ENCODE measurements at regions not wholly inside any gene's neighbourhood (a gene's known extent, or its start where the extent isn't known, plus 50 kb on each side); places are given as distances from the start of the nearest gene placed in this dataset.

DNA sequence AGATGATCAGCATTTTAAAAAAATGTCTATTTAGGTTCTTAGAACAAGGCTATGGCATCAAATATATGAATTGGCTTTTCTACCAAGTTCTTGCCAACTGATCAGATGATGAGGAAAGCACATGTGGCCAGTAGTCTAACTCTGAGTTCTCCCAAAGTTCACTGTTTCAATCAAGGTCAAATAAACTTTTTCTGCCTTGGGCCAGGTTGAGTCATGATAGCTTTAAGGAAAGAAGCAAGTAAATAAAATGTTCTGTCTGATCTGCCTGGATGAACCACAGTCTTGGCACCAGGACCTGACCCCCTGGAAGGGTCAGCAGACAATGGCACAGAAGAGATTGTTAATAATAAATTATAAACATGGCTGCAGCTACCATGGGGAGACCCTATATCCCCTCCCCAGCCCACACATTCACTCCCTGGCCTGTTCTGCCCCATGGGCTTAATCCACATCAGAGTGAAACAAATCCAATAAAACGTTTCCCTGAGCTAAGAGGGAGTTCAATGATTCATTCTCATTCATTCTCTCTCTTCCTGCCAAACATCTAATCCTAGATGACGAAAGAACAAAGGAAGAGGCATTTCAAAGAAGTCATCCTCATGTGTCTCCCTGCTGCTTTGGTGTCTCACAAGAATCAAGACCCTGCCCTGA is 661.6 kb downstream of the DHX35 start:
- Mint-ChIP-seq H3K27me3 (peaks cover 3% of the 10 kb centered on the region), H3K27ac (no peak overlapping the region), H3K4me3 (no peak overlapping the region), H3K36me3 (peaks cover 1% of the 10 kb centered on the region), H3K9me3 (peaks cover 1% of the 10 kb centered on the region), H3K4me1 (peaks cover 4% of the 10 kb centered on the region)
- DNase-seq (ENCODE audit: low spot score in 2 of 2) (no peak), ATAC-seq (ENCODE audit: low read depth) (no peak)

DNA sequence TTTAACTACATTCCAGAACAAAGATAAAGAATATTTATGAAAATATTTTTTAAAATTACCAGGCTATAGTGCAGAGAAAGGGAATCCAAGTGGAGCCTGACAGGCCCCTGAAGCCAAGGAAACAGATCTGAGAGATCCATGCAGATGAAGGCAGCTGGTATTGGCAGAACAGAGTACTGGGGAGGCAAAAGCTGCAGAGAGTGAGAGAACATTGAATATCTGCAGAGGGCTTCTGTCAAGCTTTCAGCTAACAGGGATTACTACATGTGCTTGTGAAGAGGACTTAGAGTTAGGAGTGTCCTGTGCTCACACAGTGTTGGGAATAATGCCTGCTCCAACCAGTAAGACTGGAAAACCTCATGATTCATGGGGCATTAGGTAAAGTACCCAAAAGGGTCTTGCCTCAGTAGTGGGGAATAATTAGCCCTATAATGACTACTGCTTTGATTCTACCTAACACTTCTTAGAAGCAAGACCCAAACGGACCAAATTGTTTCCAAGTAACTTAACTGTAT is 657.2 kb downstream of the DHX35 start:
- Mint-ChIP-seq H3K4me3 (no peak overlapping the region), H3K36me3 (no peaks in the 10 kb centered on the region), H3K9me3 (no peaks in the 10 kb centered on the region), H3K27ac (no peak overlapping the region), H3K4me1 (peaks cover 2% of the 10 kb centered on the region), H3K27me3 (no peaks in the 10 kb centered on the region)
- DNase-seq (ENCODE audit: low spot score in 2 of 2) (no peak), ATAC-seq (ENCODE audit: low read depth) (no peak)

GRCh38 chr20:39611901-39612300 is 649.8 kb downstream of the DHX35 start:
- Mint-ChIP-seq H3K27ac (no peak overlapping the region), H3K9me3 (peaks cover 10% of the 10 kb centered on the region), H3K4me1 (peaks cover 18% of the 10 kb centered on the region), H3K4me3 (no peak overlapping the region), H3K36me3 (peaks cover 3% of the 10 kb centered on the region), H3K27me3 (peaks cover 3% of the 10 kb centered on the region)
- ATAC-seq (ENCODE audit: low read depth) = peak; percentile 78
- no peak for DNase-seq (ENCODE audit: low spot score in 2 of 2)

DNA sequence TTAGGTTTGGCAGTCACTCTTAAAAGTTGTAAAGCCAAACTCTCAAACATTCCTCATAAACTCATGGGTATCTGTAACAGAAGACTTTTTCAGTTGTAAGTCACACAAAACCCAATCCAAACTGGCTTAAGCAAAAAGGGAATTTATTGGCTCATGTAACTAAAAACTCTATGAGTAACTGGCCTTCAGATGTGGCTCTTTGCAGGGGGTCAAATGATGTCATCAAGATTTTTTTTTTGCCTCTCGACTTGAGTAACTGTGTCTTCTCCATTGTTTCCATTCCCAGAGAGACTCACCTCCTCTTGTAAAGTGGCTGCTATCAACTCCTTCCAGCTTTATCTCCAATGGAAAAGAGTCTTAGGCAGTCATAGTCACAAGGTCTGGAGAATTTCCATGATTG is 645.0 kb downstream of the DHX35 start:
- Mint-ChIP-seq H3K4me1 (peaks cover 14% of the 10 kb centered on the region), H3K27me3 (peaks cover 8% of the 10 kb centered on the region), H3K4me3 (no peak overlapping the region), H3K36me3 (peaks cover 5% of the 10 kb centered on the region), H3K9me3 (peaks cover 10% of the 10 kb centered on the region), H3K27ac (no peak overlapping the region)
- DNase-seq (ENCODE audit: low spot score in 2 of 2) = no peak
- no peak for ATAC-seq (ENCODE audit: low read depth)

DNA sequence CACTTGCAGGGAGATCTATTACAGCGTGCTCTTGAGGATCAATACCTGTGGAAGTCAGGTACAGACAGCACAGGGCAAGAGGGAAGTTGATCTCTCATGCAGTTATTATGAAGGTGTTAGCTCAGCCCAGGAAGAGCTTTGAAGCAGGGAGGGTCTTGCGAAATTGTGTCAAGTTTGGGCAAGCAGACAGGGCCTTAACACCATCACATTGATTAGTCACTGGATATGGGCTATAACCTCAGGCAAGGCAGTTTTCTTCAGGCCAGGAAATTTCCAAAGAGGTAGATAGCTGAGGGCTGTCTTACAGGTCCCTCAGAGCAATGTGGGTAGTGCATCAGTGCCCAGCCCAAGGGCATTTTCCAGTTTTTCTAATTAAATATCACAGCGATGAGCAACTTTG is 643.8 kb downstream of the DHX35 start:
- peaks cover 8% of the 10 kb centered on the region for H3K27me3 Mint-ChIP-seq
- DNase-seq (ENCODE audit: low spot score in 2 of 2) (no peak), ATAC-seq (ENCODE audit: low read depth) (no peak)

GRCh38 chr20:39605361-39605760 is 643.2 kb downstream of the DHX35 start:
- Mint-ChIP-seq H3K27me3 (peaks cover 8% of the 10 kb centered on the region), H3K4me3 (no peak overlapping the region), H3K36me3 (peaks cover 2% of the 10 kb centered on the region), H3K4me1 (peaks cover 10% of the 10 kb centered on the region), H3K9me3 (peaks cover 4% of the 10 kb centered on the region), H3K27ac (no peak overlapping the region)
- no peak for ATAC-seq (ENCODE audit: low read depth)
- no peak for DNase-seq (ENCODE audit: low spot score in 2 of 2)

More for the DNA sequence above, 643.8 kb downstream of the DHX35 start:
- no peak overlapping the region for H3K27ac Mint-ChIP-seq
- H3K36me3 Mint-ChIP-seq = peaks cover 5% of the 10 kb centered on the region
- H3K4me1 Mint-ChIP-seq = peaks cover 10% of the 10 kb centered on the region
- no peak overlapping the region for H3K4me3 Mint-ChIP-seq
- H3K9me3 Mint-ChIP-seq = peaks cover 7% of the 10 kb centered on the region

DNA sequence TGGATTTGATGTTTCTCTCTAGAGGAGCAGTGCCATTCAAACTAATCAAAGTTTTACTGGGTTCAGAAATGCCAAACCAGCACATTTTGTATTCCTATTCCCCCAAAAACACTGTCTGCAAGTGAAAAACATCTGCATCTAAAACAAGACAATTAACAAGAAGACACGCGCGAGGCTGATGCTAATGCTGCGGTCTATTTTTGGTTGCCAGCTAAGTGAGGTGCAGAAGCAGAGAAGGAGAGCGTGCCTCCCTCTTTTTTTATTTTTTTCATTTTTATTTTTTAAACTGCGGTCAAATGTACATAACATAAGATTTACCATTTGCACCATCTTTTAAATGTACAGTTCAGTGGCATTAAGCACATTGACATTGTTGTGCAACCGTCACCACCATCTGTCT is 641.1 kb downstream of the DHX35 start:
- ATAC-seq (ENCODE audit: low read depth) (no peak), DNase-seq (ENCODE audit: low spot score in 2 of 2) (no peak)
- Mint-ChIP-seq H3K36me3 (peaks cover 2% of the 10 kb centered on the region), H3K27me3 (peaks cover 10% of the 10 kb centered on the region), H3K4me1 (no peaks in the 10 kb centered on the region), H3K4me3 (no peak overlapping the region), H3K9me3 (peaks cover 1% of the 10 kb centered on the region), H3K27ac (no peak overlapping the region)

- no peak for ATAC-seq (ENCODE audit: low read depth)
- peaks cover 2% of the 10 kb centered on the region for H3K36me3 Mint-ChIP-seq
- peaks cover 2% of the 10 kb centered on the region for H3K9me3 Mint-ChIP-seq
- no peak overlapping the region for H3K27ac Mint-ChIP-seq
- no peak for DNase-seq (ENCODE audit: low spot score in 2 of 2)
- peaks cover 10% of the 10 kb centered on the region for H3K27me3 Mint-ChIP-seq
- H3K4me1 Mint-ChIP-seq = peaks cover 2% of the 10 kb centered on the region
- no peak overlapping the region for H3K4me3 Mint-ChIP-seq
Measured at GRCh38 chr20:39602649-39603048, 640.5 kb downstream of the DHX35 start.

DNA sequence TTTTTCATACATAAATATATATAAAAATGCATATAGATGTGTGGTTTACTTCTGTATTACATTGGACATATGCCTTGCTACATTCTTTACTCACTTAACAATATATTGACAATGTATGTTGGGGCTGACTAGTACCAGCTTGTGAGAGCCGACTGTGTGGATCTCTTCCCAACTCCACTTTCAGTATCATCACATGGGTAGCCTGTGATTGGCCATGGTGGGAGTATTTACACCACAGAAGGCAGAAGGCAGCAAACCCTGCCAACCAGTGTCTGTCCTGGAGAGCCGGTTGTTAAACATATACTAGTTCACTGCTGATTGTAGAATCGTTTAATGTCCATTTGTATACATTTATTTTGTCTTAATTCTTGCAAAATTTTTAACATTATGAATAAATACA is 638.7 kb downstream of the DHX35 start:
- no peak overlapping the region for H3K27ac Mint-ChIP-seq
- H3K4me1 Mint-ChIP-seq = peaks cover 2% of the 10 kb centered on the region
- H3K4me3 Mint-ChIP-seq = no peak overlapping the region
- no peak for ATAC-seq (ENCODE audit: low read depth)
- H3K27me3 Mint-ChIP-seq = peaks cover 8% of the 10 kb centered on the region
- H3K9me3 Mint-ChIP-seq = peaks cover 2% of the 10 kb centered on the region
- DNase-seq (ENCODE audit: low spot score in 2 of 2) = no peak
- H3K36me3 Mint-ChIP-seq = no peaks in the 10 kb centered on the region

GRCh38 chr20:39600156-39600555 is 638.0 kb downstream of the DHX35 start:
- Mint-ChIP-seq H3K27me3 (peaks cover 8% of the 10 kb centered on the region), H3K27ac (no peak overlapping the region), H3K9me3 (peaks cover 2% of the 10 kb centered on the region), H3K4me3 (no peak overlapping the region), H3K36me3 (no peaks in the 10 kb centered on the region), H3K4me1 (peaks cover 2% of the 10 kb centered on the region)
- ATAC-seq (ENCODE audit: low read depth) (no peak), DNase-seq (ENCODE audit: low spot score in 2 of 2) (no peak)

DNA sequence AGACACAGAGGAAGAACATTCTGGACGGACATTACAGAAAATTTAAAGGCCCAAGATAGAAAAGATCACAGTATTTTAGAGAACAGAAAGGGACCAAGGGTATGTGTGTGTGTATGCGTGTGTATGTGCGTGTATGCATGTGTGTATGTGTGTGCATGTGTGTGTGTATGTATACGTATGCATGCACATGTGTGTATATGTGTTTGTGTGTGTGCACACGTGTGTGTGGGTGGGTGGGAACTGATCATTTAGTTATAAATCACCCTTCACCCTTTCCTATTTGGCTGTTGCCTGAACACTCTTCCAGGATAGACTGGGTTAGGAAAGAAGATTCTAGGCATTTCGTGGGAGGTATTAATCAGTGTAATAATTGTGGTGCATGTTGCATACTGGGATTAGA is 634.4 kb downstream of the DHX35 start:
- DNase-seq (ENCODE audit: low spot score in 2 of 2) (no peak), ATAC-seq (ENCODE audit: low read depth) (no peak)
- Mint-ChIP-seq H3K9me3 (peaks cover 2% of the 10 kb centered on the region), H3K27ac (no peak overlapping the region), H3K4me3 (no peak overlapping the region), H3K36me3 (no peaks in the 10 kb centered on the region), H3K27me3 (peaks cover 1% of the 10 kb centered on the region), H3K4me1 (peaks cover 2% of the 10 kb centered on the region)

DNA sequence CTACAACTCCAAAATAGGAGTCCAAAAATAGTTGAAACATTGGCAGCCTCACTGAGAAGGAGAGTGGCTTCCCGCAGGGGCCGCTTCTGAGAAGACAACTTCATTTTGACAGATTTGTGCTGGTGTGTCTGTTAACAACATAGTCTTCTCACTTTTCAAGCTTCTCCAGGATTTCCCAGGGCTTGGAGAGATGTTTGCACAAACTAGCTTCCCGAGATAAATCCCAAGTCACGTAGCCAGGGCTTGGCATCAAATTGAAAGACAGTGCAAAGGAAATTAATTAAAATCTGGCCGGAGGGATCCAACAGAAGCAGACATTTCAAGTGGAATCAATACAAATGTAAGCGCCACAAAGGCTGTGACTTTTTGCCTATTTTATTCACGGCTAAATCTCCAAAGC is 630.2 kb downstream of the DHX35 start:
- no peak overlapping the region for H3K4me3 Mint-ChIP-seq
- no peak overlapping the region for H3K27ac Mint-ChIP-seq
- no peaks in the 10 kb centered on the region for H3K9me3 Mint-ChIP-seq
- H3K27me3 Mint-ChIP-seq = peaks cover 8% of the 10 kb centered on the region
- no peaks in the 10 kb centered on the region for H3K36me3 Mint-ChIP-seq
- ATAC-seq (ENCODE audit: low read depth) (no peak), DNase-seq (ENCODE audit: low spot score in 2 of 2) (no peak)
- peaks cover 3% of the 10 kb centered on the region for H3K4me1 Mint-ChIP-seq

- ATAC-seq (ENCODE audit: low read depth) (no peak), DNase-seq (ENCODE audit: low spot score in 2 of 2) (no peak)
- peaks cover 6% of the 10 kb centered on the region for H3K4me1 Mint-ChIP-seq
- peaks cover 4% of the 10 kb centered on the region for H3K36me3 Mint-ChIP-seq
- H3K27me3 Mint-ChIP-seq = peaks cover 11% of the 10 kb centered on the region
- no peak overlapping the region for H3K4me3 Mint-ChIP-seq
- H3K9me3 Mint-ChIP-seq = peaks cover 4% of the 10 kb centered on the region
- no peak overlapping the region for H3K27ac Mint-ChIP-seq
Measured at GRCh38 chr20:39588148-39588757, 626.1 kb downstream of the DHX35 start.

GRCh38 chr20:39581034-39581433 is 618.9 kb downstream of the DHX35 start:
- Mint-ChIP-seq H3K27ac (no peak overlapping the region), H3K4me3 (no peak overlapping the region), H3K4me1 (no peaks in the 10 kb centered on the region), H3K9me3 (peaks cover 2% of the 10 kb centered on the region), H3K36me3 (peaks cover 2% of the 10 kb centered on the region), H3K27me3 (no peaks in the 10 kb centered on the region)
- no peak for ATAC-seq (ENCODE audit: low read depth)
- no peak for DNase-seq (ENCODE audit: low spot score in 2 of 2)

- Mint-ChIP-seq H3K27me3 (no peaks in the 10 kb centered on the region), H3K36me3 (no peaks in the 10 kb centered on the region), H3K27ac (no peak overlapping the region), H3K4me1 (no peaks in the 10 kb centered on the region), H3K9me3 (peaks cover 3% of the 10 kb centered on the region), H3K4me3 (no peak overlapping the region)
- ATAC-seq (ENCODE audit: low read depth) = no peak
- DNase-seq (ENCODE audit: low spot score in 2 of 2) = no peak
Measured at GRCh38 chr20:39576771-39577170, 614.6 kb downstream of the DHX35 start.

All from memory B cell (primary cell).